Astrocyte (in vitro differentiated cells and primary cell): ENCODE measurements at regions not wholly inside any gene's neighbourhood (a gene's known extent, or its start where the extent isn't known, plus 50 kb on each side); places are given as distances from the start of the nearest gene placed in this dataset.

Source experiments
- DNase-seq: peaks from one replicate; pipeline ENCODE4 v3.0.0-alpha.2; 2010; ENCODE audit warnings: low read depth
- FAIRE-seq: peaks from 2 replicates; lab custom pipeline; 2011; peaks lifted over from hg19 to GRCh38; lab: Jason Lieb, UNC
- H2AFZ ChIP-seq: 2 replicates; pipeline ENCODE4 v1.6.0; 2012; ENCODE audit warnings: low read depth, low read length, inconsistent platforms
- H3K27ac ChIP-seq: 2 replicates; pipeline ENCODE4 v1.5.1; 2011; ENCODE audit warnings: low read depth, low read length, inconsistent platforms
- H3K27me3 ChIP-seq: 2 replicates; pipeline ENCODE4 v1.6.0; 2011; ENCODE audit warnings: low read length, inconsistent platforms; ENCODE audit not compliant: insufficient read depth
- H3K36me3 ChIP-seq: 2 replicates; pipeline ENCODE4 v1.5.1; 2011; ENCODE audit warnings: low read length, inconsistent platforms; ENCODE audit not compliant: insufficient read depth
- H3K4me1 ChIP-seq: 2 replicates; pipeline ENCODE4 v1.5.1; 2011; ENCODE audit warnings: low read length, inconsistent platforms; ENCODE audit not compliant: insufficient read depth
- H3K4me2 ChIP-seq: 2 replicates; pipeline ENCODE4 v1.6.0; 2012; ENCODE audit warnings: low read length, inconsistent platforms
- H3K4me3 ChIP-seq: 2 replicates; pipeline ENCODE4 v1.5.1; 2011; ENCODE audit warnings: low read depth, mild to moderate bottlenecking, low read length, inconsistent platforms; ENCODE audit not compliant: insufficient read depth
- H3K79me2 ChIP-seq: 2 replicates; pipeline ENCODE4 v1.6.0; 2012; ENCODE audit warnings: mild to moderate bottlenecking, low read length, inconsistent platforms; ENCODE audit not compliant: insufficient read depth
- H3K9ac ChIP-seq: 2 replicates; pipeline ENCODE4 v1.6.0; 2012; ENCODE audit warnings: mild to moderate bottlenecking, low read length, inconsistent platforms
- H3K9me3 ChIP-seq: 2 replicates; pipeline ENCODE4 v1.5.1; 2012; ENCODE audit warnings: low read depth, mild to moderate bottlenecking, low read length, inconsistent platforms; ENCODE audit not compliant: insufficient read depth
- H4K20me1 ChIP-seq: 2 replicates; pipeline ENCODE4 v1.6.0; 2012; ENCODE audit warnings: low read length, inconsistent platforms; ENCODE audit not compliant: insufficient read depth
- H3K27ac Mint-ChIP-seq: one replicate; pipeline ENCODE4 v1.8.0; 2021; ENCODE audit warnings: mild to moderate bottlenecking, mixed read lengths; ENCODE audit not compliant: unreplicated experiment
- H3K27me3 Mint-ChIP-seq: one replicate; pipeline ENCODE4 v1.8.0; 2021; ENCODE audit warnings: low read depth, mixed read lengths; ENCODE audit not compliant: unreplicated experiment
- H3K36me3 Mint-ChIP-seq: one replicate; pipeline ENCODE4 v1.8.0; 2021; ENCODE audit warnings: low read depth, mixed read lengths; ENCODE audit not compliant: unreplicated experiment
- H3K4me1 Mint-ChIP-seq: one replicate; pipeline ENCODE4 v1.8.0; 2021; ENCODE audit warnings: low read depth, mixed read lengths; ENCODE audit not compliant: unreplicated experiment
- H3K4me3 Mint-ChIP-seq: one replicate; pipeline ENCODE4 v1.8.0; 2021; ENCODE audit warnings: mild to moderate bottlenecking, moderate library complexity, mixed read lengths; ENCODE audit not compliant: unreplicated experiment
- H3K9me3 Mint-ChIP-seq: one replicate; pipeline ENCODE4 v1.8.0; 2021; ENCODE audit warnings: mild to moderate bottlenecking, mixed read lengths; ENCODE audit not compliant: unreplicated experiment
- CTCF ChIP-seq: IDR thresholded peaks from 2 replicates; pipeline ENCODE4 v1.5.1; 2011; ENCODE audit warnings: low read depth, mild to moderate bottlenecking, inconsistent platforms, low read length, moderate library complexity; ENCODE audit not compliant: insufficient read depth
- EZH2 ChIP-seq: IDR thresholded peaks from 2 replicates; pipeline ENCODE4 v1.6.1; 2012; ENCODE audit warnings: mild to moderate bottlenecking, low read length, inconsistent platforms; ENCODE audit not compliant: insufficient read depth

- no peak for TF ChIP-seq CTCF
- no peak for TF ChIP-seq EZH2
- DNase-seq: no peak
- Histone ChIP-seq H3K9ac (no peak overlapping the region), H3K4me1 (no peaks in the 10 kb centered on the region), H3K4me3 (no peak overlapping the region), H3K27me3 (no peaks in the 10 kb centered on the region), H3K79me2 (no peaks in the 10 kb centered on the region), H4K20me1 (no peaks in the 10 kb centered on the region), H3K4me2 (no peak overlapping the region), H3K36me3 (no peaks in the 10 kb centered on the region), H3K9me3 (no peaks in the 10 kb centered on the region), H2AFZ (no peak overlapping the region), H3K27ac (no peak overlapping the region)
- no peak for FAIRE-seq
- no peaks in the 10 kb centered on the region for H3K4me1 Mint-ChIP-seq
- H3K9me3 Mint-ChIP-seq: peaks cover 13% of the 10 kb centered on the region
- no peak overlapping the region for H3K4me3 Mint-ChIP-seq
- no peaks in the 10 kb centered on the region for H3K36me3 Mint-ChIP-seq
- no peak overlapping the region for H3K27ac Mint-ChIP-seq
- H3K27me3 Mint-ChIP-seq: no peaks in the 10 kb centered on the region
Measured at GRCh38 chr13:39217471-39217870, 179.2 kb downstream of the NHLRC3 start.

- FAIRE-seq (no peak), DNase-seq (no peak)
- no peaks in the 10 kb centered on the region for H3K79me2 ChIP-seq
- no peaks in the 10 kb centered on the region for H3K36me3 ChIP-seq
- no peak overlapping the region for H3K27ac Mint-ChIP-seq
- no peaks in the 10 kb centered on the region for H3K36me3 Mint-ChIP-seq
- TF ChIP-seq CTCF: no peak
- no peak for TF ChIP-seq EZH2
- H3K27ac ChIP-seq: no peak overlapping the region
- no peaks in the 10 kb centered on the region for H3K4me1 Mint-ChIP-seq
- H3K9me3 Mint-ChIP-seq: peaks cover 4% of the 10 kb centered on the region
- H3K4me3 Mint-ChIP-seq: no peak overlapping the region
- no peaks in the 10 kb centered on the region for H3K9me3 ChIP-seq
- H3K4me2 ChIP-seq: no peak overlapping the region
- no peaks in the 10 kb centered on the region for H3K27me3 Mint-ChIP-seq
- no peak overlapping the region for H3K4me3 ChIP-seq
- no peaks in the 10 kb centered on the region for H3K27me3 ChIP-seq
- H3K9ac ChIP-seq: no peak overlapping the region
- H2AFZ ChIP-seq: no peak overlapping the region
- no peaks in the 10 kb centered on the region for H3K4me1 ChIP-seq
- H4K20me1 ChIP-seq: no peaks in the 10 kb centered on the region
Measured at GRCh38 chr13:39224671-39225240, 186.5 kb downstream of the NHLRC3 start.

- H3K4me3 Mint-ChIP-seq: no peak overlapping the region
- no peaks in the 10 kb centered on the region for H3K36me3 Mint-ChIP-seq
- Histone ChIP-seq H3K79me2 (no peaks in the 10 kb centered on the region), H3K27ac (no peak overlapping the region), H2AFZ (no peak overlapping the region), H3K27me3 (no peaks in the 10 kb centered on the region), H3K9me3 (no peaks in the 10 kb centered on the region), H3K9ac (no peak overlapping the region), H3K36me3 (no peaks in the 10 kb centered on the region), H4K20me1 (no peaks in the 10 kb centered on the region), H3K4me2 (no peak overlapping the region), H3K4me1 (no peaks in the 10 kb centered on the region), H3K4me3 (no peak overlapping the region)
- H3K27ac Mint-ChIP-seq: no peak overlapping the region
- DNase-seq (no peak), FAIRE-seq (no peak)
- TF ChIP-seq EZH2 (no peak), CTCF (no peak)
- H3K27me3 Mint-ChIP-seq: peaks cover 2% of the 10 kb centered on the region
- no peaks in the 10 kb centered on the region for H3K4me1 Mint-ChIP-seq
- peaks cover 2% of the 10 kb centered on the region for H3K9me3 Mint-ChIP-seq
Measured at GRCh38 chr13:39225860-39226259, 187.6 kb downstream of the NHLRC3 start.
